ENCODE measurements at regions not wholly inside any gene's neighbourhood (a gene's known extent, or its start where the extent isn't known, plus 50 kb on each side); places are given as distances from the start of the nearest gene placed in this dataset.

DNA sequence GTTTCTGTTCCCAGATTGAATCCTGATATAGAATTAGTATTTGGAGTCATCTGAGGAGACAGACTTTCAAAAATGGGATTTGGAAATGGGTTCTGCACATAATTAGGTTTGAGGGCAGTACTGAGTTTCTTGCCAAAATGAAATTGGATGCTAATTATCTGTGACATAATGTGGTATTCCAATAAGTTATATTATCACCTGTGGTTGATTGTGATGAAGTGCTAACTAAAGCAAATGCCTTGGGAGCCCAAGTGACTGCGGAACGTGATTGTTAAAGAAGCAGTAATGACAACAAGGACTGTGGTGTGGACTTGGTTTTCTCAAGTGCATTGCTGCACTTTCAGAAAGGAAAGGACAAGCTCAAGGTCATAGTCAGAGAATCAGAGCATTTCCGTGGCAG is 337.0 kb downstream of the IPO8 start:
- TF ChIP-seq, protein P1, sequence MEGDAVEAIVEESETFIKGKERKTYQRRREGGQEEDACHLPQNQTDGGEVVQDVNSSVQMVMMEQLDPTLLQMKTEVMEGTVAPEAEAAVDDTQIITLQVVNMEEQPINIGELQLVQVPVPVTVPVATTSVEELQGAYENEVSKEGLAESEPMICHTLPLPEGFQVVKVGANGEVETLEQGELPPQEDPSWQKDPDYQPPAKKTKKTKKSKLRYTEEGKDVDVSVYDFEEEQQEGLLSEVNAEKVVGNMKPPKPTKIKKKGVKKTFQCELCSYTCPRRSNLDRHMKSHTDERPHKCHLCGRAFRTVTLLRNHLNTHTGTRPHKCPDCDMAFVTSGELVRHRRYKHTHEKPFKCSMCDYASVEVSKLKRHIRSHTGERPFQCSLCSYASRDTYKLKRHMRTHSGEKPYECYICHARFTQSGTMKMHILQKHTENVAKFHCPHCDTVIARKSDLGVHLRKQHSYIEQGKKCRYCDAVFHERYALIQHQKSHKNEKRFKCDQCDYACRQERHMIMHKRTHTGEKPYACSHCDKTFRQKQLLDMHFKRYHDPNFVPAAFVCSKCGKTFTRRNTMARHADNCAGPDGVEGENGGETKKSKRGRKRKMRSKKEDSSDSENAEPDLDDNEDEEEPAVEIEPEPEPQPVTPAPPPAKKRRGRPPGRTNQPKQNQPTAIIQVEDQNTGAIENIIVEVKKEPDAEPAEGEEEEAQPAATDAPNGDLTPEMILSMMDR (conservative IDR thresholded peaks at IDR 0.05; ENCODE audit: low read length) = no peak
- TF ChIP-seq EZH2phosphoT487 (IDR thresholded peaks at IDR 0.05; ENCODE audit: borderline replicate concordance) = no peak

All from Loucy (cell line).